IPS-15b (cell line): ENCODE measurements at regions not wholly inside any gene's neighbourhood (a gene's known extent, or its start where the extent isn't known, plus 50 kb on each side); places are given as distances from the start of the nearest gene placed in this dataset.

Experiments used
- H3K27me3 ChIP-seq: one replicate; pipeline ENCODE4 v1.6.1; 2013; ENCODE audit warnings: low read length; ENCODE audit not compliant: control insufficient read depth, insufficient read depth
- H3K36me3 ChIP-seq: one replicate; pipeline ENCODE4 v1.6.1; 2013; ENCODE audit warnings: low read length; ENCODE audit not compliant: control insufficient read depth, insufficient read depth
- H3K4me1 ChIP-seq: one replicate; pipeline ENCODE4 v1.6.1; 2013; ENCODE audit warnings: mild to moderate bottlenecking, low read length; ENCODE audit not compliant: control insufficient read depth, insufficient read depth
- H3K4me3 ChIP-seq: one replicate; pipeline ENCODE4 v1.5.1; 2013; ENCODE audit warnings: low read depth, low read length
- H3K9ac ChIP-seq: one replicate; pipeline ENCODE4 v1.6.1; 2013; ENCODE audit warnings: low read depth, mild to moderate bottlenecking, low read length
- H3K9me3 ChIP-seq: one replicate; pipeline ENCODE4 v1.6.1; 2013; ENCODE audit warnings: mild to moderate bottlenecking, low read length; ENCODE audit not compliant: control insufficient read depth, insufficient read depth

GRCh38 chr20:51335329-51335841 lies 207.1 kb downstream of the NFATC2 start:
- Histone ChIP-seq H3K4me3 (no peak overlapping the region), H3K27me3 (no peaks in the 10 kb centered on the region), H3K9me3 (no peaks in the 10 kb centered on the region), H3K4me1 (no peaks in the 10 kb centered on the region), H3K36me3 (no peaks in the 10 kb centered on the region), H3K9ac (no peak overlapping the region)

DNA sequence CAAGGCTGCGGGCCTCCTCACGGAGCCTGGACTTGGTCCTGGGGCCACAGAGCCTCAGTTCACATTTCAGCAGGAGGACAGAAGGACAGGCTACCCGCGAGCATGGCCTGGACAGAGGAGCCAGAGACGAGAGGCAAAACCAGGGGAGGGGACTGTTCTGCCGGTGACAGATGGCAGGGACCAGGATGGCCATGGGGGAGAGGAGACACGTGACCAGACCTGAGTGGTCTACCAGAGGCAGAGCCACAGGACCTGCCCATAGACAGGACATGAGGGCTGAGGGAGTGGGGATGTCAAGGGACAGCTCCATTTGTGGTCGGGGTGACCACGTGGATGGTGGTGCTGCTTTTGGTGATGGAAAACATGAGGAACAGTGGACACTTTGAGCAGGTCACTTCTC lies 207.9 kb downstream of the NFATC2 start:
- Histone ChIP-seq H3K27me3 (no peaks in the 10 kb centered on the region), H3K4me3 (no peak overlapping the region), H3K36me3 (no peaks in the 10 kb centered on the region), H3K4me1 (no peaks in the 10 kb centered on the region), H3K9ac (no peak overlapping the region), H3K9me3 (no peaks in the 10 kb centered on the region)

GRCh38 chr20:51333971-51334370 lies 208.5 kb downstream of the NFATC2 start:
- Histone ChIP-seq H3K27me3 (no peaks in the 10 kb centered on the region), H3K9me3 (no peaks in the 10 kb centered on the region), H3K4me3 (no peak overlapping the region), H3K9ac (no peak overlapping the region), H3K36me3 (no peaks in the 10 kb centered on the region), H3K4me1 (no peaks in the 10 kb centered on the region)

- Histone ChIP-seq H3K9me3 (no peaks in the 10 kb centered on the region), H3K4me3 (no peak overlapping the region), H3K27me3 (no peaks in the 10 kb centered on the region), H3K4me1 (no peaks in the 10 kb centered on the region), H3K9ac (no peak overlapping the region), H3K36me3 (no peaks in the 10 kb centered on the region)
Observed at GRCh38 chr20:51333446-51333845, 209.1 kb downstream of the NFATC2 start.

GRCh38 chr20:51331481-51331880 lies 211.0 kb downstream of the NFATC2 start:
- H3K9ac ChIP-seq, result no peak overlapping the region
- no peak overlapping the region for H3K4me3 ChIP-seq
- H3K36me3 ChIP-seq, result no peaks in the 10 kb centered on the region
- H3K27me3 ChIP-seq, result no peaks in the 10 kb centered on the region
- no peaks in the 10 kb centered on the region for H3K9me3 ChIP-seq
- no peaks in the 10 kb centered on the region for H3K4me1 ChIP-seq

GRCh38 chr20:51329845-51330244 lies 212.7 kb downstream of the NFATC2 start:
- Histone ChIP-seq H3K9me3 (no peaks in the 10 kb centered on the region), H3K27me3 (no peaks in the 10 kb centered on the region), H3K36me3 (no peaks in the 10 kb centered on the region), H3K9ac (no peak overlapping the region), H3K4me3 (no peak overlapping the region), H3K4me1 (no peaks in the 10 kb centered on the region)

GRCh38 chr20:51327251-51327841 lies 215.2 kb downstream of the NFATC2 start:
- Histone ChIP-seq H3K36me3 (no peaks in the 10 kb centered on the region), H3K4me1 (no peaks in the 10 kb centered on the region), H3K4me3 (no peak overlapping the region), H3K9me3 (no peaks in the 10 kb centered on the region), H3K9ac (no peak overlapping the region), H3K27me3 (no peaks in the 10 kb centered on the region)

DNA sequence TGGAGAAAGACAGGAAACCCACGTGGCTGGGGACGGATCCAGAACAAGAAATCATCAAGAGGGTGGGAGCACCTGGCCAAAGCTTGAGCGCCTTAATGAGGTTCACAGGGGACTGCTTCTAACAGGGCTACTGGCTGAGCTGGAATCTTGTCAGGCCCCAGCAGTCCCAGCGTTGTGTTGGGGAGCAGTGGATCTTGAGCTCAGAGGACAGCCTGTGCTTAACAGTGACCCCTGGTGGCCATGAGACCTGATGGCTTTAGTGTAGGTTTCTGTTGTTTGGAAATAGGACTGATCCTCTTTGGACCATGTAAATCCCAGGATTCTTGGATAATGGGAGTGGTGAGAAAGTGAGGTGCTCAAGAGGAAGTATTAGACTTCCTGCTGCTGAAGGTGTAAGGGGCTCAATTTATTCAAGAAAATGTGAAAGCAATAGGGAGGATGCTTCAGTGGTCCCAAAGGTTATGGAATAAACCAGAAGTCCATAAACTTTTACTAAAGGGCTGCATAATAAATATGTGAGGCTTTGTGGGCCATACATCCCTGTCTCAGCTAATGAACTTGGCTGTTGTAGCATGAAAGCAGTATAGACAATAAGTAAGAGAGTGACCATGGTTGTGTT lies 216.2 kb downstream of the NFATC2 start:
- no peaks in the 10 kb centered on the region for H3K36me3 ChIP-seq
- H3K27me3 ChIP-seq, result no peaks in the 10 kb centered on the region
- no peak overlapping the region for H3K9ac ChIP-seq
- H3K4me1 ChIP-seq, result peaks cover 2% of the 10 kb centered on the region
- H3K4me3 ChIP-seq, result no peak overlapping the region
- H3K9me3 ChIP-seq, result no peaks in the 10 kb centered on the region

DNA sequence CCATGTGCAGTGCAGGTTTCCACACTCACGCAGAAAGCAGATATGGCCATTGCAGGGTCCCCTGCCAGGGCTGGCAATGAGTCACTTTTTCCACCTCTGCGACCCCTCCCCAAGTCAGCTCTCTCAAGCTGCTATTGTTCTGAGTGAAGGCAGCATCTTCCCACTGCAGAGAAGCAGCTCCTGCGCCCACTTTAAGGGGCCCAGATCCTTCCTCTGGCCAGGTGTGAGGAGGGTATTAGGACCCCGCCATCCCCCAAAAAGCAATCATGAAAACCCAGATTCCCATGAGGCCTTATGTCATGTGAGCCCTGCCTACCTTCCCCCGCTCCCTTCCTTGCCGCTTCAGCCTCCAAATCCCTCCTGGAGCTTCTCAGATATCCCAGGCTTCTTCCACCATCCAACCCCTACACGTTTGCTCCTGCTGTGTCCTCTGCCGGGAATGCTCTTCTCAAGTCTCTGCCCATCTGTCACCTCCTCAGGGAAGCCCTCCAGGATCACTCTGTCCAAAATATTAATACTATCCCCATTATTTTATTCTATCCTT lies 220.3 kb downstream of the NFATC2 start:
- Histone ChIP-seq H3K27me3 (no peaks in the 10 kb centered on the region), H3K4me3 (no peak overlapping the region), H3K4me1 (peaks cover 7% of the 10 kb centered on the region), H3K36me3 (no peaks in the 10 kb centered on the region), H3K9ac (no peak overlapping the region), H3K9me3 (no peaks in the 10 kb centered on the region)

DNA sequence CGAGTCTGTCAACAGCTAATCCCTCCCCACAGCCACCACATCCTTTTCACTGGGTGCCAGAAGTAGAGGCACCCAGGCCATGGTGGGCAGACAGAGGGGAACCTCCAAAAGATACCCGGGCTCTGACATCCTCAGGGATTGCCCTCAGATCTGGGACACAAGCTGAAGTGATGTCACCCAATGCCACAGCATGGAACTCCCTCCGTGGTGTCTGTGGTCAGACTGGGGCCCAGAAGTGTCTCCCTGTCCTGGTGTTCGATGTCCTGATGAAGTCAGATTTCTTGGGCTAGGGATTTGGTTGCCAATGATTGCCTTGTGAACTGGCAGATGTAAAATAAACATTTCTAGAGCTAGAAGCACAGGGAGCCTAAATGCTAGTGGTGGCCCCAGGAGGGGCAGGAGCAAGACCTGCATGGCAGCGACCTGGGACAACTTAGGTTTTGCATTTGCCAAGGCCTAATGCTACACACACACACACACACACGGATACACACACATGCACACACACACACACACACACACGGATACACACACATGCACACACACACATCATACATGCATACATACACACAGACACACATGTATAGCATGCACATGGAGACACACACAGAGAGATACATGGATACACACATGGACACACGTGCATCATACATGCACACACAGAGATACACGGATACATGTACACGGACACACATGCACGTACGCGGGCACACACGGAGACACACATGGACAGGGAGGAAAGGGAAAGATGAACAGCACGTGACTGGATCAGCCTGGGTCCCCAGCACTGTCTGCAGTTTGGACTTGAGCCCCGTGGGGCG lies 221.0 kb downstream of the NFATC2 start:
- Histone ChIP-seq H3K36me3 (no peaks in the 10 kb centered on the region), H3K27me3 (no peaks in the 10 kb centered on the region), H3K9me3 (no peaks in the 10 kb centered on the region), H3K4me1 (peaks cover 7% of the 10 kb centered on the region), H3K4me3 (no peak overlapping the region), H3K9ac (no peak overlapping the region)

- H3K27me3 ChIP-seq, result peaks cover under 1% of the 10 kb centered on the region
- no peaks in the 10 kb centered on the region for H3K9me3 ChIP-seq
- H3K36me3 ChIP-seq, result no peaks in the 10 kb centered on the region
- no peak overlapping the region for H3K9ac ChIP-seq
- H3K4me1 ChIP-seq, result peaks cover 7% of the 10 kb centered on the region
- H3K4me3 ChIP-seq, result no peak overlapping the region
Observed at GRCh38 chr20:51319522-51319921, 223.0 kb downstream of the NFATC2 start.
